Fibroblast of gingiva (primary cell): ENCODE measurements at regions not wholly inside any gene's neighbourhood (a gene's known extent, or its start where the extent isn't known, plus 50 kb on each side); places are given as distances from the start of the nearest gene placed in this dataset.

Experiments
- DNase-seq: peaks from one replicate; pipeline ENCODE4 v3.0.0-alpha.2; 2011; ENCODE audit warnings: low read depth

GRCh38 chr4:110278127-110278526, 79.7 kb upstream of the ELOVL6 start:
- no peak for DNase-seq

- DNase-seq = peak; percentile 51
These were observed 77.5 kb upstream of the ELOVL6 start for GRCh38 chr4:110275871-110276270.

GRCh38 chr4:110271986-110272385, 73.6 kb upstream of the ELOVL6 start:
- DNase-seq = no peak

GRCh38 chr4:110270492-110271197, 72.2 kb upstream of the ELOVL6 start:
- peak; percentile 69 for DNase-seq

- no peak for DNase-seq
These were observed 70.4 kb upstream of the ELOVL6 start for GRCh38 chr4:110268790-110269189.

GRCh38 chr4:110268352-110268751, 69.9 kb upstream of the ELOVL6 start:
- DNase-seq = no peak

- DNase-seq = no peak
These were observed 67.7 kb upstream of the ELOVL6 start for GRCh38 chr4:110266136-110266535.

GRCh38 chr4:110265001-110265400, 66.6 kb upstream of the ELOVL6 start:
- no peak for DNase-seq

- no peak for DNase-seq
These were observed 61.9 kb upstream of the ELOVL6 start for GRCh38 chr4:110260299-110260698.

- no peak for DNase-seq
These were observed 51.6 kb upstream of the ELOVL6 start for GRCh38 chr4:110250023-110250387.

GRCh38 chr4:110248831-110249253, 50.4 kb upstream of the ELOVL6 start:
- no peak for DNase-seq
